OCI-LY1 (cell line): ENCODE measurements at regions not wholly inside any gene's neighbourhood (a gene's known extent, or its start where the extent isn't known, plus 50 kb on each side); places are given as distances from the start of the nearest gene placed in this dataset.

Source experiments
- CTCF ChIP-seq: fragments of 200-600 bp; sonication (generic), shearing (Covaris generic); IDR thresholded peaks from 2 replicates; pipeline ENCODE4 v1.5.1; 2017; ENCODE audit warnings: mild to moderate bottlenecking, antibody characterized with exemption, low read length, moderate library complexity, mixed read lengths
- EZH2 ChIP-seq: fragments of 200-600 bp; sonication (generic), shearing (Covaris generic); IDR thresholded peaks from 2 replicates; pipeline ENCODE4 v1.8.0; 2017; ENCODE audit warnings: borderline replicate concordance, mixed run types, mild to moderate bottlenecking, antibody characterized with exemption, low read length, moderate library complexity, mixed read lengths

- TF ChIP-seq CTCF (no peak), EZH2 (no peak)
Observed at GRCh38 chr1:104807590-104807989, 1057.9 kb downstream of the AMY1C start.
